Right ventricle myocardium inferior (tissue), 1 donor: ENCODE measurements at regions not wholly inside any gene's neighbourhood (a gene's known extent, or its start where the extent isn't known, plus 50 kb on each side); places are given as distances from the start of the nearest gene placed in this dataset.

Source experiments
- ATAC-seq: fragments of 200-7000 bp; cut with Tn5 transposase; one replicate; pipeline ENCODE4 v1.9.1; 2020; ENCODE audit warnings: mild to moderate bottlenecking, moderate library complexity
- DNase-seq: peaks from one replicate; pipeline ENCODE4 v3.0.0; 2021; ENCODE audit errors: missing footprints
- intact Hi-C: fragments of 100-400 bp; cut with DNase I; formaldehyde crosslinking; loops from one replicate; pipeline ENCODE4 v1.11.0; 2022
- donor health status: DM: no; HTN: yes; CAD: no; lungs with severe emphysema.

GRCh38 chr2:111219285-111219684 is 98.6 kb downstream of the BCL2L11 start:
- intact Hi-C loops: no loop called here
- DNase-seq (no peak), ATAC-seq (no peak)

- DNase-seq (no peak), ATAC-seq (no peak)
- intact Hi-C loops: no loop called here
These were observed 99.2 kb downstream of the BCL2L11 start for GRCh38 chr2:111219734-111220505.

- DNase-seq (no peak), ATAC-seq (no peak)
- intact Hi-C loops: no loop called here
These were observed 100.2 kb downstream of the BCL2L11 start for GRCh38 chr2:111220962-111221361.

GRCh38 chr2:111221701-111222100 is 101.0 kb downstream of the BCL2L11 start:
- intact Hi-C loops: no loop called here
- ATAC-seq (no peak), DNase-seq (no peak)

DNA sequence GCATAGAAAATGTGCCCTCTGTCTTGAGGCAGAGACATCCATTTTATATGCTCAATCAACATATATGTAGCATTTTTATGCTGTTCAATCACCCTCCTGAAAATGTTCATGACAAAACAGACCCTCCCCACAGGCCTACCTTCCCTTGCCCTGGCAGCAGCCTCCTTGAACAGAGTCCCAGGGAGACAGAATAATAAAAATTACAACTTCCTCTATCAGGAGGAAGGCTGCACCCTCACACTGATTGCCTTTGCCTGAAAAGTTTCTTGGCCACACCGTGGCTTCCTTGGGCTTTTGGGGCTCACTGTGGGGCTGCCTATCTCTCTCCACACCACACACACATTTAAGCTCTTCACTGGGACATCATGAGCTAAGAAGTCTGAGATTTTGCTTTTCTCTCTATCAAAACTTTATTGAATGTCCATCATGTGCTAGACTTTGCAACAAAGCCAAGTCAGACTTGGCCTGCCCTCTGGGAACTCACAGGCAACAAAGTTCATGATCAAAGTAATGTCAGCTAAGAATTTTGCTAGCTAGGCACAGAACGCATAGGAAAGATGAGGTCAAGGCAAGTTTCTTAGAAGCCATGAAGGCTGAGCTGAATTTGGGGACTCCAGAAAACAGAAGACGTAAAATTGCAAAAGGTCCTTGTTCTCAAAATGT is 101.6 kb downstream of the BCL2L11 start:
- intact Hi-C loops: no loop called here
- ATAC-seq (no peak), DNase-seq (no peak)

DNA sequence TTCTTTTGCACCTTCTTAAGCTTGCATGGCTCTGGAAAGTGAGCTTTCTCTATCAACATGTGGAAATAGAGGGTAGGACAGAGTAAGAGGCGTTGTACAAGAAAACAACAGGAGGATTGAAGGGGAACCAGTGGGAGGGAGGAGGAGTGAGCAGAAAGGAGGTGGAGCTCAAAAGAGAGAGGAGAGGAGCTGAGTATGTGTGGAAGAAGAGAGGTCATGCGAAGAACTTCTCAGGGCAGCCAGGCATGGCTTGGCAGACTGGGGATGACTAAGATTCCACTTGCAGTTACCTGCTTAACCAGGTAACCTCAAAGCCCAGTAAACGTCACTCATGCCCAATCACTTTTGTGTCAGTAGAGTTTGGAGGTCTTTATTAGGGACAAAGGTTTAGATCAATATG is 105.1 kb downstream of the BCL2L11 start:
- DNase-seq (no peak), ATAC-seq (no peak)
- intact Hi-C loops: no loop called here

DNA sequence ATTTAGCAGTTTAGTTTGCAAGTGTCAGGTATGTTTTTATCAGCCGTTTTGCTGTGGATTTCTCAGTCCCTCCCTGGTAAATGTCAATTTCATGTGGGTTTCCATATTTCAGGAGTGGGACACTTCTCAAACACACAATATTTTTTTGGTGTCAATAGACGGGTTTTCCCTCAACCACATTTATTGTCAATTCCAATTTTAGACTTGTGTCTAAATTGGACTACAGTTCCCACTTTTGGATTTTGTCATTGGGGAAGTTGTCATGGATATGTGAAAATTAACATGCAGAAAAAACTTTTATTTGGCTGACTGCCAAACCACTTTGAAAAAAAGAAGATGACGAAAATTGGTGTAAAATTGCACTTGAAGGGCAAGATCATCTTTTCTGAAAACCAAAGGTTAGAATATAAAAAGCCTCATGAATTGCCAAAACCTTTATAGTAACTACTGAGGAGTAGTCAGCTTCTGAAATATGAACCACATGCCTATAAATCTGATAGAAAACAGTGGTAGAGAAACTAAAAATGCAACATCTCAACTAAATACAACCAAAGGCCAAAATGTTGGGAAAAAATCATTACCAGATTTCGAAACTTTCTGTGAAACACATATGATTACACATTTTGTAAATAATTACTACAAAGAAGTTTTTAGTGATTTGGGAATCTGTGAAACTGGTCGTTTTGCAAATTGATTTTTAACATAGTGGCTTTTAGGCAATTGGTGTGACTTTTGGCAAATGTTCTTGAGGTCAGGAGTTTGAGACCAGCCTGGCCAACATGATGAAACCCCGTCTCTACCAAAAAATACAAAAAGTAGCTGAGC is 106.4 kb downstream of the BCL2L11 start:
- intact Hi-C loops: no loop called here
- ATAC-seq: no peak
- no peak for DNase-seq

DNA sequence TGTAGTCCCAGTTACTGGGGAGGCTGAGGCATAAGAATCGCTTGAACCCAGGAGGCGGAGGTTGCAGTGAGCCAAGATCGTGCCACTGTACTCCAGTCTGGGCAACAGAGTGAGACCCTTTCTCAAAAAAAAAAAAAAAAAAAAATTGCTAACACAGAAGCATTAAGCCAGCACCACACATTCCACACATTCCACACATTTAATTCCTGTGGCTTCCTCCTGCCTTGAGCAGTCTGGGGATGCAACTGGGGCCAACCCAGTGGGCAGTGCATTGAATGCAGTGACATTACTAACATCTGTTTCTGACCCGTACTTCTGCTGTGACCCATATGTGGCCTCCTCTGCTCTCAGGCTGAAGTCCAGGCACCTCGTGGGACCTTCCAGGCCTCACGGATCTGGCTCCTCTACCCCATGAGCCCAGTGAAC is 107.0 kb downstream of the BCL2L11 start:
- DNase-seq (no peak), ATAC-seq (no peak)
- intact Hi-C loops: no loop called here

- no peak for DNase-seq
- intact Hi-C loops: no loop called here
- no peak for ATAC-seq
These were observed 111.0 kb downstream of the BCL2L11 start for GRCh38 chr2:111231532-111232252.

GRCh38 chr2:111235192-111236015 is 114.7 kb downstream of the BCL2L11 start:
- intact Hi-C loops: no loop called here
- ATAC-seq (peak; percentile 20), DNase-seq (no peak)

DNA sequence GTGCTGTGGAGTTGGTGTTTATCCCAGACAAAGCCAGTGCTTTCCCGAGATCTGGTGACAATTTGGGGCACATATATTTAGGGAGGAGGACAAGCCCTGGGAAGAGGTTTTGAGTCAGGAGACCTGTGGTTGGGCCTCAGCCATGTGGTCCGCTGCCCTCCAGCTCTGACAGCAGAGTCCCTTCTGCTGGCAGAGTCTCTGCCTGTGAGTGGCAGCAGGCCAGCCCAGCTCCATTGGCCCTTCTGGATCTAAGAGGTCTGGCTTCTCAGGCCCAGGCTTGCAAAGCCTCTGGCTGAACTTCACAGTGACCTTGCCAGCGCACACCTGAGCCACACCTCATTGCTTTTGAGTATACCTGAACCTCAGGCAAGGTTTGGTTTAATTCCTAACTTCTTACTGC is 115.3 kb downstream of the BCL2L11 start:
- intact Hi-C loops: no loop called here
- peak; percentile 91 for ATAC-seq

DNA sequence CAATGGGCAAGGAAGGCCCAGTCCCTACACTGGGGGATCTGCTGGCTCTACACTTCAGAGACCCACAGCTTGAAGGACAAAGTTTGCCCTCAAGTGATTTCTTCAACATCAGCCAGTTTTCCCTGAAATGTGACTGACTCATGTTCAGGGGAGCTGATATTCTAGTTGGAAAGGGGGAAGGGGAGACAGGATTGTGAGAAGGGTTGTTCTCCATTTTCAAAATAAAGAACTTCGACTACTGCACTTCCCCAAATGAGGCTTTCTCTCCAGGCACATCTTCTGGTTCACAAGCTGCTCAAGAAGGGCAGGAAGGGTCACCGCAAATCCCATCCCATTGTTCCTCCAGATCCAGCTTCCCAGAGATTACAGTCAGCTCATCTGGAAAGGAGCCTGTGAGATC is 117.6 kb downstream of the BCL2L11 start:
- intact Hi-C loops: no loop called here
- DNase-seq: no peak
- no peak for ATAC-seq

More for the DNA sequence above, 115.3 kb downstream of the BCL2L11 start:
- DNase-seq: peak; percentile 80

DNA sequence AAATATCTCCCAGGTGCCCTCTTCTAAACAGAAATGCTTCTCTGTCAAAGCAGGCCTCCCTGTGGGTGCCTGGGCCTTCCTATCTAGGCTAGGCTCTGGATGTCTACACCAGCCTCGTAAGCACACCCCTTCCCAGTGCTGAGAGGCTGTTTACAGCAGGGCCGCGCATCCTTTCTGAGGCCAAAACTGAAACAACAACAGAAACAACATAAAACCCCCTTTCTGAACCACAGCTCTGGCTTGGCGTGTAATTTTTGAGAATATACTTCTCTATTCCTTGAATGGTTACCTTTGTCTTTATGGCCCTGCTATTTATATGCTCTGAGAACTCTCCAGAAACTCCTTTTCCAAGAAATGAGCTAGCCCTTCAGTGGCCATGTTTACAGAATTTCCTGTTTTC is 118.4 kb downstream of the BCL2L11 start:
- DNase-seq (no peak), ATAC-seq (no peak)
- intact Hi-C loops: no loop called here

DNA sequence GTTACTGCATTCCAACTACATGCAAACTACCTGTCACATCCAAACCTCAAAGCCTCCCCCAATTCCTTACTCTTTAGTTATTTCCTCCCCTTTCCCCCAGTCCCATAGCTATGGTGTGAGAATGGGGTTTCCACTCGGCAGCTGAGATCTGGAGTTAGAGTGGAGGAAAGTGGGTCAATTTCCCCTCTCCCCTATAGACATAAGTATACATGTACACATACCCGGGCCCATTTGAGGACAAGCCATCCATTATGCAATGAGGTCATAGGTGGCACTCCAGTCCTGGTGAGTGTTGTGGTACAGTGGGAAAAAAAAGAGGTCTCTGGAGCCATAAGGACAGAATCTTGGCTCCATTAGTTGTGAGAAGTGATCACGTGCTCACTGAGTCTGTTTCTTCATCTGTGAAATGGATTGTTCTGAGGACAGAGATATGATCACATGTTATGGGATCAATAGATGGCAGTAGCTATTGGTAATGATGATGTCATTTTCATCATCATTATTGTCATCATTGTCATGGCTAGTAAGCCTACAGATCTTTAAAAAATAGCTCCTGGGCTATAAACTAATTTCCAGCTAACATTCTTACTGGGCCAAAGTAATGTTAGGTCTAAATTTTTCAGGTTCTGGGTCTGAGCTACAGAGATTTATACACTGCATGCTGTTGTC is 119.0 kb downstream of the BCL2L11 start:
- no peak for DNase-seq
- no peak for ATAC-seq
- intact Hi-C loops: no loop called here

- no peak for ATAC-seq
- DNase-seq: no peak
- intact Hi-C loops: no loop called here
These were observed 122.6 kb downstream of the BCL2L11 start for GRCh38 chr2:111243295-111243694.

GRCh38 chr2:111244864-111245263 is 124.2 kb downstream of the BCL2L11 start:
- intact Hi-C loops: no loop called here
- ATAC-seq: no peak
- DNase-seq: no peak

- peak; percentile 31 for DNase-seq
- no peak for ATAC-seq
- intact Hi-C loops: no loop called here
These were observed 125.9 kb downstream of the BCL2L11 start for GRCh38 chr2:111246620-111247061.

GRCh38 chr2:111247491-111247890 is 126.8 kb downstream of the BCL2L11 start:
- ATAC-seq: no peak
- intact Hi-C loops: no loop called here
- DNase-seq: no peak
